22Rv1 (cell line): ENCODE measurements at regions not wholly inside any gene's neighbourhood (a gene's known extent, or its start where the extent isn't known, plus 50 kb on each side); places are given as distances from the start of the nearest gene placed in this dataset.

Experiments used
- H3K27ac ChIP-seq: fragments of 450-650 bp; 2 replicates; pipeline ENCODE4 v1.5.1; 2017
- CTCF ChIP-seq: fragments of 450-650 bp; IDR thresholded peaks from 2 replicates; pipeline ENCODE4 v1.5.1; 2017; ENCODE audit warnings: mild to moderate bottlenecking
- ZFX ChIP-seq: fragments of 450-650 bp; IDR thresholded peaks from 2 replicates; pipeline ENCODE4 v1.6.1; 2017; ENCODE audit warnings: antibody characterized with exemption, borderline replicate concordance

- TF ChIP-seq CTCF (no peak), ZFX (no peak)
Observed at GRCh38 chr16:62597875-62598274, 561.6 kb upstream of the CDH8 start.

GRCh38 chr16:62596584-62596983, 560.3 kb upstream of the CDH8 start:
- TF ChIP-seq CTCF: no peak
- TF ChIP-seq ZFX: no peak
- no peak overlapping the region for H3K27ac ChIP-seq

More at GRCh38 chr16:62597875-62598274, 561.6 kb upstream of the CDH8 start:
- no peak overlapping the region for H3K27ac ChIP-seq

- TF ChIP-seq CTCF: no peak
- H3K27ac ChIP-seq: no peak overlapping the region
Observed at GRCh38 chr16:62596125-62596524, 559.9 kb upstream of the CDH8 start.

DNA sequence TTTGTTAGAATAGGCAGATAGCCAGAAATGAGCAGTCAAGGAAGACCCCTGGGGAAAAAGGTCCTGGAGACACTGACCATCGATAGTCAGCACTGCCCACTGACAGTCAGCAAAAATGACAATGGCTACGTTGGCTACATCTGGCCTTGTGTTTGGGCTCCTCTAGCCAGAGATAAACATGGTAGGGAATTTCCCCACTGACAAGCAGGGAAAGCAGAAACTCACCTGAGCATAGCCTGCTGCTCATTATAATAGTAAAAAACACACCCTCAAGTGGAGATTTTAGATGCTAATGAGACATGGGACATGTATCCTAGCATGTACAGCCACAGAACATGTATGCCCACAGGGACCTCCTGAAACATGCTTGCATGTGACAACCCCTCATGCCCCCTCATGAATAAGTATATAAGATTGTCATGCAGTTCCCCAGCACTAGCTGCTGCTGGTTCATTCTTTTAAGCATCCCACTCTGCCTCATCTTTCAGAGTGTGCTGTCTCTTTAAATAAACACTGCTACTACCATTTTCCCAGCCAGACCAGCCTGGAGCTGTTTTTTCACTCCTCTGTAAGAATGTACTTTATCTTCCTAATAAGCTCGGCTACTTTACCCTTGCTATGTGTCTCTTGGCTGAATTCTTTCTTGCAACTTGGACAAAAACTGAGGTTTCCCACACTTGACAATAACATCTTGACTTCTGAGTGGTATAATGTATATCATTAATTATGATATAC, 550.1 kb upstream of the CDH8 start:
- H3K27ac ChIP-seq: no peak overlapping the region
- TF ChIP-seq ZFX: no peak
- no peak for TF ChIP-seq CTCF

GRCh38 chr16:62585041-62585545, 548.9 kb upstream of the CDH8 start:
- H3K27ac ChIP-seq: no peak overlapping the region
- TF ChIP-seq ZFX: no peak
- TF ChIP-seq CTCF: no peak

DNA sequence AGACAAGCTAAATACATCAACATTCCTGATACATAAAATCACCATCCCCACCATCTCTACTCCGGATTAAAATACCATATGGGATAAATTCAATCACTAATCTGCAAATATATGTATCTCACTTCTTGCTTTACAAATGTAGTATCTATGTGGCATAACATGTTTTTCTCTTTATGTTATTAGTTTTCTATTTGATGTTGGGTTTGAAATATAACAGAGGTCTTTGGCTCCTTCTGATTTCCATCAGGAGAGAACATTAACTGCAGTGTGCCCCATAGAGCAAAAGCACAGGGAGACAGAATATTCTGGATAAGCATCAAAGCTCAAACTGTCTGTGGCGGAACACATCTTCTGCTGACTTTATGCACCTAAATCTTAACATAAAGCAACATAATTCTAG, 547.2 kb upstream of the CDH8 start:
- no peak overlapping the region for H3K27ac ChIP-seq
- no peak for TF ChIP-seq ZFX
- TF ChIP-seq CTCF: no peak

- no peak for TF ChIP-seq CTCF
- TF ChIP-seq ZFX: no peak
- H3K27ac ChIP-seq: no peak overlapping the region
Observed at GRCh38 chr16:62573466-62573865, 537.2 kb upstream of the CDH8 start.
